Stomach (tissue), 8 donors: ENCODE measurements at regions not wholly inside any gene's neighbourhood (a gene's known extent, or its start where the extent isn't known, plus 50 kb on each side); places are given as distances from the start of the nearest gene placed in this dataset.

ENCODE experiments used
- DNase-seq, 2 donors: peaks; one replicate each; pipeline versions ENCODE4 v3.0.0 to v3.0.0-alpha.2; 2013 to 2019
- H3K27ac ChIP-seq, 5 donors: fragments of 200-600 bp in 4 of 5; sonication (generic) in 4 of 5; one replicate each; pipeline ENCODE4 v1.5.1; 2013 to 2019; ENCODE audit warnings: mild to moderate bottlenecking in 1 of 5, moderate library complexity in 1 of 5
- H3K27me3 ChIP-seq, 3 donors: fragments of 200-600 bp; sonication (generic); one replicate each; pipeline ENCODE4 v1.5.1; 2017 to 2019; ENCODE audit warnings: mixed run types in 1 of 3
- H3K36me3 ChIP-seq, 4 donors: fragments of 200-600 bp; sonication (generic); 1 replicate in 3 of 4; 2 replicates in 1 of 4; pipeline ENCODE4 v1.5.1; 2016 to 2019
- H3K4me1 ChIP-seq, 4 donors: fragments of 200-600 bp; sonication (generic); one replicate each; pipeline ENCODE4 v1.5.1; 2016 to 2019
- H3K4me3 ChIP-seq, 4 donors: fragments of 200-600 bp; sonication (generic) in 3 of 4; one replicate each; pipeline ENCODE4 v1.5.1; 2016 to 2019; ENCODE audit warnings: mild to moderate bottlenecking in 1 of 4
- H3K9me3 ChIP-seq, 4 donors: fragments of 200-600 bp; sonication (generic); one replicate each; pipeline ENCODE4 v1.5.1; 2016 to 2019
- EP300 ChIP-seq: sonication (generic); formaldehyde crosslinking; IDR thresholded peaks from one replicate; pipeline ENCODE4 v1.6.1; 2017; ENCODE audit warnings: antibody characterized with exemption
- POLR2A ChIP-seq, 4 donors: fragments of 450-650 bp; IDR thresholded peaks; one replicate each; pipeline ENCODE4 v1.6.1; 2016; ENCODE audit warnings: antibody characterized with exemption in 4 of 4, control low read depth in 2 of 4, mild to moderate bottlenecking in 1 of 4, moderate library complexity in 1 of 4
- POLR2AphosphoS5 ChIP-seq, 3 donors: sonication (generic); formaldehyde crosslinking; IDR thresholded peaks; one replicate each; pipeline ENCODE4 v1.6.1; 2016; ENCODE audit warnings: antibody characterized with exemption in 3 of 3
- WGBS, 5 donors: extraction: QIAGEN DNeasy Blood & Tissue Kit in 3 of 5; methylation state at CpG; one replicate each; pipeline versions ENCODE4 v1.1.5 to v1.1.7; 2013 to 2018; 5-methylcytosine and 5-hydroxymethylcytosine counted together
- intact Hi-C: fragments of 100-400 bp; cut with DNase I; formaldehyde crosslinking; loops from one replicate; pipeline ENCODE4 v1.15.1; 2023; ENCODE audit warnings: low total_unique reads
- TF ChIP-seq, protein P1 (sequence below), 7 experiments: fragments of 450-650 bp in 4 of 7; fragments of 200-600 bp in 3 of 7; sonication (generic) in 3 of 7; IDR thresholded peaks; one replicate each; pipeline ENCODE4 v1.5.1; 2016 to 2019; ENCODE audit warnings: antibody characterized with exemption in 7 of 7, control low read depth in 2 of 7, mild to moderate bottlenecking in 1 of 7
- donor health status: healthy with polysubstance abuse.
- donor health status: Bipolar disorder and iron deficiency.
- donor health status: healthy.

GRCh38 chr16:74221828-74222227, 74.8 kb upstream of the PSMD7 start:
- DNase-seq: no peak
- Histone ChIP-seq H3K4me1 (peaks cover 0 to 7% (median 2%) of the 10 kb centered on the region in 4 donors), H3K27me3 (no peaks in the 10 kb centered on the region), H3K27ac (no peak overlapping the region), H3K9me3 (no peaks in the 10 kb centered on the region), H3K36me3 (no peaks in the 10 kb centered on the region), H3K4me3 (no peak overlapping the region)
- 74 to 86% (median 79%) methylated on average over 3 of the region's 3 CpGs for WGBS, 5 donors
- intact Hi-C loops: no loop called here
- TF ChIP-seq, protein P1, sequence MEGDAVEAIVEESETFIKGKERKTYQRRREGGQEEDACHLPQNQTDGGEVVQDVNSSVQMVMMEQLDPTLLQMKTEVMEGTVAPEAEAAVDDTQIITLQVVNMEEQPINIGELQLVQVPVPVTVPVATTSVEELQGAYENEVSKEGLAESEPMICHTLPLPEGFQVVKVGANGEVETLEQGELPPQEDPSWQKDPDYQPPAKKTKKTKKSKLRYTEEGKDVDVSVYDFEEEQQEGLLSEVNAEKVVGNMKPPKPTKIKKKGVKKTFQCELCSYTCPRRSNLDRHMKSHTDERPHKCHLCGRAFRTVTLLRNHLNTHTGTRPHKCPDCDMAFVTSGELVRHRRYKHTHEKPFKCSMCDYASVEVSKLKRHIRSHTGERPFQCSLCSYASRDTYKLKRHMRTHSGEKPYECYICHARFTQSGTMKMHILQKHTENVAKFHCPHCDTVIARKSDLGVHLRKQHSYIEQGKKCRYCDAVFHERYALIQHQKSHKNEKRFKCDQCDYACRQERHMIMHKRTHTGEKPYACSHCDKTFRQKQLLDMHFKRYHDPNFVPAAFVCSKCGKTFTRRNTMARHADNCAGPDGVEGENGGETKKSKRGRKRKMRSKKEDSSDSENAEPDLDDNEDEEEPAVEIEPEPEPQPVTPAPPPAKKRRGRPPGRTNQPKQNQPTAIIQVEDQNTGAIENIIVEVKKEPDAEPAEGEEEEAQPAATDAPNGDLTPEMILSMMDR (IDR thresholded peaks at IDR 0.05): no peak
- TF ChIP-seq POLR2A (IDR thresholded peaks at IDR 0.05): no peak
- TF ChIP-seq EP300: no peak
- no peak for TF ChIP-seq POLR2AphosphoS5 (IDR thresholded peaks at IDR 0.05)

GRCh38 chr16:74219706-74220105, 76.9 kb upstream of the PSMD7 start:
- no peak for DNase-seq
- Histone ChIP-seq H3K27ac (no peak overlapping the region), H3K27me3 (no peaks in the 10 kb centered on the region), H3K4me1 (no peaks in the 10 kb centered on the region), H3K4me3 (no peak overlapping the region), H3K9me3 (no peaks in the 10 kb centered on the region), H3K36me3 (no peaks in the 10 kb centered on the region)
- intact Hi-C loops: no loop called here
- TF ChIP-seq EP300 (no peak), POLR2AphosphoS5 (IDR thresholded peaks at IDR 0.05) (no peak), POLR2A (IDR thresholded peaks at IDR 0.05) (no peak)
- TF ChIP-seq, protein P1 (IDR thresholded peaks at IDR 0.05): no peak
- 84 to 88% (median 86%) methylated on average over 1 of the region's 1 CpG for WGBS, 5 donors

GRCh38 chr16:74218871-74219270, 77.7 kb upstream of the PSMD7 start:
- WGBS, 5 donors: 60 to 75% (median 71%) methylated on average over 7 of the region's 7 CpGs
- no peaks in the 10 kb centered on the region for H3K4me1 ChIP-seq
- no peaks in the 10 kb centered on the region for H3K9me3 ChIP-seq
- no peaks in the 10 kb centered on the region for H3K36me3 ChIP-seq
- no peak overlapping the region for H3K27ac ChIP-seq
- no peak overlapping the region for H3K4me3 ChIP-seq
- TF ChIP-seq, protein P1 (IDR thresholded peaks at IDR 0.05): no peak
- TF ChIP-seq POLR2A (IDR thresholded peaks at IDR 0.05) (no peak), POLR2AphosphoS5 (IDR thresholded peaks at IDR 0.05) (no peak), EP300 (no peak)
- no peak for DNase-seq
- no peaks in the 10 kb centered on the region for H3K27me3 ChIP-seq
- intact Hi-C loops: no loop called here

DNA sequence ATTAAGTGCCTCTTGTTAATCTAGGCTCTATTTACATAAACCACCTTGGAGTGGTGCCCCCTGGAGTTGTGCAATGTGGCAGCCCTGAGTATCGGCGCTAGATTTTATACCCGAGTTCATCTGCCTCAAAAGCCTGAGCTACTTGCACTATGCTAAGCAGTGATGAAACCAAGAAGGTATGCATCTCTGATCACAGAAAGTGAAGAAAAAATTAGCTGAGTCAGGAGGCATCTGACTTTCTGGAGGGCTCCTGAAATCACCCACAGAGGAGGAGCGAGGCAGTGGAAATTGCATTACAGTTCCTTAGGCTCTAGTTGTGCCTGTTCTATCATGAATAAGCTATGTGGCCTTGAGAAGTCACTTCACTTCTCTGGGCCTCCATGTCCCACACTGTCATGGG, 80.3 kb upstream of the PSMD7 start:
- no peaks in the 10 kb centered on the region for H3K9me3 ChIP-seq
- no peak overlapping the region for H3K27ac ChIP-seq
- intact Hi-C loops: no loop called here
- WGBS, 5 donors: 83 to 92% (median 87%) methylated on average over 4 of the region's 4 CpGs
- no peak overlapping the region for H3K4me3 ChIP-seq
- TF ChIP-seq EP300 (no peak), POLR2AphosphoS5 (IDR thresholded peaks at IDR 0.05) (no peak), POLR2A (IDR thresholded peaks at IDR 0.05) (no peak)
- TF ChIP-seq, protein P1 (IDR thresholded peaks at IDR 0.05): no peak
- DNase-seq: no peak
- H3K36me3 ChIP-seq: no peaks in the 10 kb centered on the region
- H3K27me3 ChIP-seq: no peaks in the 10 kb centered on the region
- no peaks in the 10 kb centered on the region for H3K4me1 ChIP-seq
